ENCODE measurements at regions not wholly inside any gene's neighbourhood (a gene's known extent, or its start where the extent isn't known, plus 50 kb on each side); places are given as distances from the start of the nearest gene placed in this dataset.

GRCh38 chr6:114430534-114431124 is 87.8 kb upstream of the HS3ST5 start:
- no peaks in the 10 kb centered on the region for H3K79me2 ChIP-seq (ENCODE audit: insufficient read depth, low read length)
- Mint-ChIP-seq H3K4me3 (ENCODE audit: unreplicated experiment) (no peak overlapping the region), H3K27me3 (ENCODE audit: low read depth, unreplicated experiment) (peaks cover 20% of the 10 kb centered on the region), H3K4me1 (ENCODE audit: low read depth, unreplicated experiment) (peaks cover 6% of the 10 kb centered on the region), H3K27ac (ENCODE audit: unreplicated experiment) (no peak overlapping the region), H3K36me3 (ENCODE audit: low read depth, unreplicated experiment) (no peaks in the 10 kb centered on the region), H3K9me3 (ENCODE audit: unreplicated experiment) (no peaks in the 10 kb centered on the region)
- no peak for DNase-seq (ENCODE audit: low read depth)
- TF ChIP-seq EZH2 (IDR thresholded peaks at IDR 0.05; ENCODE audit: insufficient read depth, low read length) (no peak), CTCF (IDR thresholded peaks at IDR 0.05; ENCODE audit: insufficient read depth, low read depth, low read length) (no peak)
- no peak overlapping the region for H3K27ac ChIP-seq (ENCODE audit: low read depth, low read length)
- no peaks in the 10 kb centered on the region for H3K36me3 ChIP-seq (ENCODE audit: insufficient read depth, low read length)
- no peak overlapping the region for H3K9ac ChIP-seq (ENCODE audit: low read length)
- no peaks in the 10 kb centered on the region for H3K27me3 ChIP-seq (ENCODE audit: insufficient read depth, low read length)
- H4K20me1 ChIP-seq (ENCODE audit: insufficient read depth, low read length), result no peaks in the 10 kb centered on the region
- no peak overlapping the region for H2AFZ ChIP-seq (ENCODE audit: low read depth, low read length)
- H3K4me3 ChIP-seq (ENCODE audit: insufficient read depth, low read depth, low read length), result no peak overlapping the region
- no peaks in the 10 kb centered on the region for H3K9me3 ChIP-seq (ENCODE audit: insufficient read depth, low read depth, low read length)
- FAIRE-seq, result no peak
- no peak overlapping the region for H3K4me2 ChIP-seq (ENCODE audit: low read length)
- no peaks in the 10 kb centered on the region for H3K4me1 ChIP-seq (ENCODE audit: insufficient read depth, low read length)

GRCh38 chr6:114428341-114428740 is 85.5 kb upstream of the HS3ST5 start:
- no peaks in the 10 kb centered on the region for H3K79me2 ChIP-seq (ENCODE audit: insufficient read depth, low read length)
- H3K4me1 Mint-ChIP-seq (ENCODE audit: low read depth, unreplicated experiment), result peaks cover 9% of the 10 kb centered on the region

More at GRCh38 chr6:114428341-114428740, 85.5 kb upstream of the HS3ST5 start:
- no peak overlapping the region for H3K4me3 Mint-ChIP-seq (ENCODE audit: unreplicated experiment)
- Histone ChIP-seq H3K9ac (ENCODE audit: low read length) (no peak overlapping the region), H3K27ac (ENCODE audit: low read depth, low read length) (no peak overlapping the region), H3K4me2 (ENCODE audit: low read length) (no peak overlapping the region), H4K20me1 (ENCODE audit: insufficient read depth, low read length) (no peaks in the 10 kb centered on the region), H3K4me1 (ENCODE audit: insufficient read depth, low read length) (no peaks in the 10 kb centered on the region), H3K9me3 (ENCODE audit: insufficient read depth, low read depth, low read length) (no peaks in the 10 kb centered on the region), H3K4me3 (ENCODE audit: insufficient read depth, low read depth, low read length) (no peak overlapping the region), H2AFZ (ENCODE audit: low read depth, low read length) (no peak overlapping the region), H3K36me3 (ENCODE audit: insufficient read depth, low read length) (no peaks in the 10 kb centered on the region), H3K27me3 (ENCODE audit: insufficient read depth, low read length) (no peaks in the 10 kb centered on the region)
- peaks cover 29% of the 10 kb centered on the region for H3K27me3 Mint-ChIP-seq (ENCODE audit: low read depth, unreplicated experiment)
- no peak overlapping the region for H3K27ac Mint-ChIP-seq (ENCODE audit: unreplicated experiment)
- no peaks in the 10 kb centered on the region for H3K9me3 Mint-ChIP-seq (ENCODE audit: unreplicated experiment)
- FAIRE-seq, result no peak
- DNase-seq (ENCODE audit: low read depth), result no peak
- H3K36me3 Mint-ChIP-seq (ENCODE audit: low read depth, unreplicated experiment), result no peaks in the 10 kb centered on the region
- TF ChIP-seq CTCF (IDR thresholded peaks at IDR 0.05; ENCODE audit: insufficient read depth, low read depth, low read length), result no peak
- TF ChIP-seq EZH2 (IDR thresholded peaks at IDR 0.05; ENCODE audit: insufficient read depth, low read length), result no peak

All from astrocyte (in vitro differentiated cells and primary cell).